HG02885 (cell line): ENCODE measurements at regions not wholly inside any gene's neighbourhood (a gene's known extent, or its start where the extent isn't known, plus 50 kb on each side); places are given as distances from the start of the nearest gene placed in this dataset.
"Not testable (repeated sequence)": the region's sequence is repeated elsewhere in the genome, so short reads cannot be mapped to it uniquely, and the experiment has no call there.

Experiments used
- ATAC-seq: cut with Tn5 transposase; IDR thresholded peaks from one replicate; pipeline ENCODE4 v1.9.1; 2021; ENCODE audit warnings: mild to moderate bottlenecking; ENCODE audit not compliant: unreplicated experiment, poor library complexity

GRCh38 chr11:45393334-45393733 lies 107.2 kb upstream of the SYT13 start:
- no peak for ATAC-seq

GRCh38 chr11:45392591-45393091 lies 106.5 kb upstream of the SYT13 start:
- ATAC-seq = no peak

DNA sequence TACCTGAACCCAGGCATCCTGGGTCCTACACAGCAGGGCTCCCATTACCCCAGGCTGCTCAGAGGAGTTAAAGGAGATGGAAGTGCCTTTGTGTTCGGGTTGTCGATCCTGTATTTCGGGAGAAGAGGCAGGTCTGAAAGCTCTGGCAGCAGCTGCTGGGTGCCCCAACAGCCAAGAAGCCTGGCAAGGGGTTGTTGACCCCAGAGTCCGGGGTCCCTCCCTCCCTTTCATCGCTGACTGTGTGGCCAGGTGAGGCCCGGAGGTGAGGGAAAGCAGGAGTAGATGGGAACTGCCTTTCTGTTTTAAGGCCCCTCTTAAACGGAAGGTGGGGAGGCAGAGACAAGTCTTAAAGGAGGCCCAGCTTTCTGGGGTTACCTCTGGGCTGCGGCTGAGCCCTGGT lies 106.0 kb upstream of the SYT13 start:
- ATAC-seq = no peak

DNA sequence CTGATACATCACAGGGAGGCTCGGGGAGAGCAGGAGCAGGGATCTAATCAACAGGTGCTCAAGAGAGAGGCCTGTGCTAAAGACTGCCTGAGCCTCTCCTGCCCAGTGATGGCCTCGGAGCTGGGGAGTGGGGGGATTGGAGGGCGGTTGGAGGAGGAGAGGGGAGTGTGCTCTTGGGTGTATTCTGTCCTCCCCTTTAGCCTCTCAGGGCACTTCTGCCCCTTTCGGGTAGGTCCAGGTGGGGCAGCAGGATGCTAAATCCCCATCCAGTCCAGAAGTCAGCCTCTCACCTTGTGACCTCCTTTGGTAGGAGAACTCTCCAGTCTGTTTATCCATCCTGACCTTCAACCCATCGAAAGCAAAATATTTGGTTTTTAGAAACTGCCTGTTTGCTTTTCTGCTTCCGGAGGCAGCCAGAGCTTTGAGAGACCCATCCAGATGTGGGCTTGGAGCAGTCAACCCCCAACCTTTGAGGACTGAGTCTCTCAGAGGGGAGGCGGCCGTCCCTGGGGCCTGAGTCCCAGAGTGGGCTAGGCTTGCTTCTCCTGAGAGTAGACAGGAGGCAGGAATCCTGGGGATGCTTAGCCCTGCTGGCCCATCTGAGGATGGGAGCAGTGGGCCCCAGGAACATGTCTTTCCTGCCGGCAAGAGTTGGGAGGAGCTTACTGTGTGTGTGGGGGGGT lies 105.2 kb upstream of the SYT13 start:
- no peak for ATAC-seq

- ATAC-seq = no peak
Measured at GRCh38 chr11:45390407-45390806, 104.3 kb upstream of the SYT13 start.

DNA sequence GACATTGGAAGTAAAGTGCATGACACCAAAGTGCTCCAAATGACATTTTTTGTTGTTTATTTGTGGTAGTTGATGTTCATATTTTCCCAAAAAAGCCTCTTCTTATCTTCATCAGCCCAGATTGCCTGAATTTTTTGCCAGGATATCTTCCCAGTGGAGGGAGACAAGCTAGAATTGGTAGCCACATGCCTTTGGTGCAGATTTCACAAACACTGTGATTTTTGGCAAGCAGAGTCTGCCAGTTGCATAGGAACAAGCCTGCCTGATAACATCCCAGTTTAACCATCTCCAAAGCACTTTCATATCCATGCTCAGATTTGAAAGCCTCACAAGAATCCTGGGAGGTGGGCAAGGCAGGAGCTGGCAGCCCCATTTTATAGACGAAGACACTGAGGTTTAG lies 102.3 kb upstream of the SYT13 start:
- ATAC-seq = no peak

GRCh38 chr11:45387885-45388284 lies 101.7 kb upstream of the SYT13 start:
- ATAC-seq = not testable (repeated sequence)

DNA sequence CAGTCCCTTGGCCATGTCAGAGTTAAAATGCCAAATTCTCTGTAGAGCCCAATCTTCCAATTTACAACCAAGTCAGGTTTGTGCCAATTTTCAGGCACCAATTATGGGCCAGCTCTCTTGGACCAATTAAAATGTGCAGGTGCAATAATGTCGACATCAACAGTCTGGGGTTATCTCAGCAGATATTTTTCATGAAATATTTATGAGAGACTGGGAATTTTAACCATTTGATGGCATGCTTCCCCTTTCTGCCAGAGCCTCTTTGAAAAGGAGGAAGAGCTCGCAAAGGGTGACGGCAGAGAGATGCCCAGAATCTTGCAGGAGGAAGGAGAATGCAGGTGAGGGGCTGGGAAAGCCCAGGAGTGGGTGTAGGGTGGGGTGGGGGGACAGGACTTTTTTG lies 100.8 kb upstream of the SYT13 start:
- no peak for ATAC-seq

- ATAC-seq = no peak
Measured at GRCh38 chr11:45385844-45386243, 99.7 kb upstream of the SYT13 start.

GRCh38 chr11:45385423-45385822 lies 99.3 kb upstream of the SYT13 start:
- no peak for ATAC-seq

GRCh38 chr11:45384711-45385241 lies 98.6 kb upstream of the SYT13 start:
- ATAC-seq = no peak

GRCh38 chr11:45384016-45384415 lies 97.9 kb upstream of the SYT13 start:
- no peak for ATAC-seq

- no peak for ATAC-seq
Measured at GRCh38 chr11:45383224-45383623, 97.1 kb upstream of the SYT13 start.

DNA sequence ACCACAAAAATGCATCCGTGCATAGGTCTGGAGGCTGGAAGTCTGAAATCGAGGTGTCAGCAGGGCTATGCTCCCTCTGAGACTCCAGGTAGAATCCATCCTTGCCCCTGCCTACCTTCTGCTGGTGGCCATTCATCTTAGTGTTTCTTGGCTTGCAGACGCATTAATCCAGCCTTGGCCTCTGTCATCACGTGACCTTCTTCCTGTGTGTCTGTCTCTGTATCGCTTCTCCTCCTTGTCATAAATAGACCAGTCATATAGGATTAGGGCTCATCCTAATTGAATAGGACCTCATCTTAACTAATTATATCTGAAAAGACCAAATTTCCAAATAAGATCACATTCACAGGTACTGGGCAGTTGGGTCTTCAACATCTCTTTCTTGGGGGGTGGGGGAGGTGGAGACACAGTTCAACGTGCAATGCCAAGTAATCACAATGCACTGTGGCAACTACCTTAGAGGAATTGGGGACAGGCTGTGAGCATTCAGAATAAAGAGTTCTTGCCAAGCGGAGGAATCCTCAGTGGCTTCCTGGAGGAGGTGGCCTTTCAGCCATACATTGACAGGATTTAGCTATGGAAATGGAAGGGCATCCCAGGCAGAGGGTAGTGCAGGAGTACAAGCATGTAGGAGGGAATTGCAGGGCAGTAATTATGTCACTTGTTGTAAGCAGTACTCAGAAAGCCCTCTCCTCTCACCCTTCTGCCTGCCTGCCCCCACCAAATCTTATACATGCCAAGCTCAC lies 96.2 kb upstream of the SYT13 start:
- no peak for ATAC-seq

GRCh38 chr11:45379162-45379863 lies 93.2 kb upstream of the SYT13 start:
- ATAC-seq = no peak

GRCh38 chr11:45378516-45378915 lies 92.4 kb upstream of the SYT13 start:
- ATAC-seq = no peak

- no peak for ATAC-seq
Measured at GRCh38 chr11:45374653-45375059, 88.5 kb upstream of the SYT13 start.

DNA sequence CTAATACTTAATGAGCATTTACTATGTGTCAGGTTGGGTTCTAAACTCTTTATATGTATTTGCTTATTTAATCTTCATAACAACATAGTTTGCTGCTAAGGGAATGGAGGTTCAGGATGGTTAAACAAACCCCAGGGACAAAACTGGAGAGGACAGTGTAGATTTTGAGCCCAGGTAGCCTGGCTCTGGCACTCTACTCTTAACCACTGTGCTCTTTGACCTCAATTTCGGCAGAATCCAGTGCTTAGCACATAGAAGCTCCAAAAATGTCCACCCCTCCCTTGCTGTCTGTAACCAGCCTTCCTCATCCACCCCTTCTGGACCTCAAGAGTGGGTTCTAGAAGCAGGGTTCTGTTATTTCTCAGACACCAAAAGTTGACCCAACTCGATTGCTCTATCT lies 88.0 kb upstream of the SYT13 start:
- no peak for ATAC-seq

GRCh38 chr11:45373506-45374035 lies 87.4 kb upstream of the SYT13 start:
- ATAC-seq = no peak

GRCh38 chr11:45372414-45372813 lies 86.3 kb upstream of the SYT13 start:
- not testable (repeated sequence) for ATAC-seq
